ENCODE measurements at regions not wholly inside any gene's neighbourhood (a gene's known extent, or its start where the extent isn't known, plus 50 kb on each side); places are given as distances from the start of the nearest gene placed in this dataset.

- TF ChIP-seq, protein P1, sequence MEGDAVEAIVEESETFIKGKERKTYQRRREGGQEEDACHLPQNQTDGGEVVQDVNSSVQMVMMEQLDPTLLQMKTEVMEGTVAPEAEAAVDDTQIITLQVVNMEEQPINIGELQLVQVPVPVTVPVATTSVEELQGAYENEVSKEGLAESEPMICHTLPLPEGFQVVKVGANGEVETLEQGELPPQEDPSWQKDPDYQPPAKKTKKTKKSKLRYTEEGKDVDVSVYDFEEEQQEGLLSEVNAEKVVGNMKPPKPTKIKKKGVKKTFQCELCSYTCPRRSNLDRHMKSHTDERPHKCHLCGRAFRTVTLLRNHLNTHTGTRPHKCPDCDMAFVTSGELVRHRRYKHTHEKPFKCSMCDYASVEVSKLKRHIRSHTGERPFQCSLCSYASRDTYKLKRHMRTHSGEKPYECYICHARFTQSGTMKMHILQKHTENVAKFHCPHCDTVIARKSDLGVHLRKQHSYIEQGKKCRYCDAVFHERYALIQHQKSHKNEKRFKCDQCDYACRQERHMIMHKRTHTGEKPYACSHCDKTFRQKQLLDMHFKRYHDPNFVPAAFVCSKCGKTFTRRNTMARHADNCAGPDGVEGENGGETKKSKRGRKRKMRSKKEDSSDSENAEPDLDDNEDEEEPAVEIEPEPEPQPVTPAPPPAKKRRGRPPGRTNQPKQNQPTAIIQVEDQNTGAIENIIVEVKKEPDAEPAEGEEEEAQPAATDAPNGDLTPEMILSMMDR (IDR thresholded peaks at IDR 0.05), result no peak
- TF ChIP-seq POLR2A (IDR thresholded peaks at IDR 0.05), result no peak
Observed at GRCh38 chr11:15505155-15505554, 390.4 kb downstream of the INSC start.
